ENCODE measurements at regions not wholly inside any gene's neighbourhood (a gene's known extent, or its start where the extent isn't known, plus 50 kb on each side); places are given as distances from the start of the nearest gene placed in this dataset.
A peak's percentile ranks its signal among the peaks of the same experiment; 100 is the strongest.

DNA sequence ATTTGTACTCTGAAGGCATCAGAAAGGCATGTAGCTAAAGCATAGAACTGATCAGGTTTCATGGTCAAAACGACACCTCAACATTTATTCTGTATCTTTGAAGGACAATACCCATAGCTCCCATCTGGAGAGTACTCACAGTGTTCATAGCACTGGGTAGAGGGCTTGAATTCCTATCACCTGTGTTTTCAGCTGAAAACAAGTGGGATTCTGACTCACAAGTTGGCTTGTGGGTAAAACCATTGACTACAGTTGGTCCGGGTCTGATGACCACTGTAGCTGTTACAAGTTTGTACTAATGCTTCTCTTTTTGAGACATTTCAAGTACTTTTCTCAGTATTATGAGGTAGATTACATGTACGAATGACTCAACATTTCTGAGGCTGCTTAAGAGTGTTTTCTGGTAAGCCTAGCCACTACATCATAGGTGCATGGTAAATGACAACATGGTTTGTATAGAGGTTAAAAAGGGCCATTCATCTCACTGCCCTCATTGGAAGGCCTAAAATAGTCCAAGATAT is 68.6 kb upstream of the PELI1 start:
- no peaks in the 10 kb centered on the region for H3K36me3 Mint-ChIP-seq
- no peaks in the 10 kb centered on the region for H3K9me3 Mint-ChIP-seq
- H3K27me3 Mint-ChIP-seq (ENCODE audit: low read depth): no peaks in the 10 kb centered on the region
- H3K4me1 Mint-ChIP-seq: peaks cover 41% of the 10 kb centered on the region
- DNase-seq (ENCODE audit: low spot score in 2 of 2, unreplicated experiment in 2 of 2): no peak
- TF ChIP-seq, protein P1, sequence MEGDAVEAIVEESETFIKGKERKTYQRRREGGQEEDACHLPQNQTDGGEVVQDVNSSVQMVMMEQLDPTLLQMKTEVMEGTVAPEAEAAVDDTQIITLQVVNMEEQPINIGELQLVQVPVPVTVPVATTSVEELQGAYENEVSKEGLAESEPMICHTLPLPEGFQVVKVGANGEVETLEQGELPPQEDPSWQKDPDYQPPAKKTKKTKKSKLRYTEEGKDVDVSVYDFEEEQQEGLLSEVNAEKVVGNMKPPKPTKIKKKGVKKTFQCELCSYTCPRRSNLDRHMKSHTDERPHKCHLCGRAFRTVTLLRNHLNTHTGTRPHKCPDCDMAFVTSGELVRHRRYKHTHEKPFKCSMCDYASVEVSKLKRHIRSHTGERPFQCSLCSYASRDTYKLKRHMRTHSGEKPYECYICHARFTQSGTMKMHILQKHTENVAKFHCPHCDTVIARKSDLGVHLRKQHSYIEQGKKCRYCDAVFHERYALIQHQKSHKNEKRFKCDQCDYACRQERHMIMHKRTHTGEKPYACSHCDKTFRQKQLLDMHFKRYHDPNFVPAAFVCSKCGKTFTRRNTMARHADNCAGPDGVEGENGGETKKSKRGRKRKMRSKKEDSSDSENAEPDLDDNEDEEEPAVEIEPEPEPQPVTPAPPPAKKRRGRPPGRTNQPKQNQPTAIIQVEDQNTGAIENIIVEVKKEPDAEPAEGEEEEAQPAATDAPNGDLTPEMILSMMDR (IDR thresholded peaks at IDR 0.05; ENCODE audit: unreplicated experiment): no peak
- no peak overlapping the region for H3K4me3 Mint-ChIP-seq
- no peak overlapping the region for H3K27ac Mint-ChIP-seq

DNA sequence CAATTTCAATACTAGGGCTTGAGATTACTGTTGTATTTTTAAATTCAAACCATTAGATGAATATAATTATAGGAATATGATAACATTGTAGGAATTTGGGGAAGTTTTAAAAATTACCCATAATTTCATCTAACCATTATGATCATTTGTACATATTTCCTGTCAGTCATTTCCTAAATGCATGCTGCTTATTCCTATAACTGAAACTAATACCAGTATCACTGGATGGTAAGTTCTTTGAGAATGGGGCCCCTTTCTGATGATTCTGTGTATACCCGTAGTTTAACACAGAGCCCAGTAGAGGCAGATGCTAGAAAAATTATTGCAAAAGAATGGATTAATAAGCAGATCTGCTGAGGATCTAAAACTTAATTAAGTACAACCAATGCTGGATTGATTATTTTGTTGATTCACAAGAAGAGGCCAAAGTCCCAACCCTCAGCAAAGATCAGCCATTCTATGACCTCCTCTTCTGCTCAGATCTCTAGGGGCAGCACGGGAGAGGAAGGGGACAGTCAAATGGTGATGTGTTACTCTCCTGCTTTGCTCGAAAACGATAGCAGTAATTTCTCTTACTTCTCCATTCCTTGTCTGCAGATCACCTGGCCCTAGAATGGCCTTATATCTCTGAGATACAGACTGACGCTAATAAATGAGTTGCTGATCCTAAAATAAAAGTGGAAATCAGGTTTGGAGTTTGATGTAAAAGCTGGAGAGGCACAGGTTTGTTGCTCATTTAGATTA is 69.5 kb upstream of the PELI1 start:
- Mint-ChIP-seq H3K36me3 (no peaks in the 10 kb centered on the region), H3K4me3 (no peak overlapping the region), H3K4me1 (peaks cover 41% of the 10 kb centered on the region), H3K27ac (peak overlapping the region; percentile 27), H3K9me3 (no peaks in the 10 kb centered on the region), H3K27me3 (ENCODE audit: low read depth) (no peaks in the 10 kb centered on the region)
- no peak for DNase-seq (ENCODE audit: low spot score in 2 of 2, unreplicated experiment in 2 of 2)
- TF ChIP-seq, protein P1 (IDR thresholded peaks at IDR 0.05; ENCODE audit: unreplicated experiment): no peak

DNA sequence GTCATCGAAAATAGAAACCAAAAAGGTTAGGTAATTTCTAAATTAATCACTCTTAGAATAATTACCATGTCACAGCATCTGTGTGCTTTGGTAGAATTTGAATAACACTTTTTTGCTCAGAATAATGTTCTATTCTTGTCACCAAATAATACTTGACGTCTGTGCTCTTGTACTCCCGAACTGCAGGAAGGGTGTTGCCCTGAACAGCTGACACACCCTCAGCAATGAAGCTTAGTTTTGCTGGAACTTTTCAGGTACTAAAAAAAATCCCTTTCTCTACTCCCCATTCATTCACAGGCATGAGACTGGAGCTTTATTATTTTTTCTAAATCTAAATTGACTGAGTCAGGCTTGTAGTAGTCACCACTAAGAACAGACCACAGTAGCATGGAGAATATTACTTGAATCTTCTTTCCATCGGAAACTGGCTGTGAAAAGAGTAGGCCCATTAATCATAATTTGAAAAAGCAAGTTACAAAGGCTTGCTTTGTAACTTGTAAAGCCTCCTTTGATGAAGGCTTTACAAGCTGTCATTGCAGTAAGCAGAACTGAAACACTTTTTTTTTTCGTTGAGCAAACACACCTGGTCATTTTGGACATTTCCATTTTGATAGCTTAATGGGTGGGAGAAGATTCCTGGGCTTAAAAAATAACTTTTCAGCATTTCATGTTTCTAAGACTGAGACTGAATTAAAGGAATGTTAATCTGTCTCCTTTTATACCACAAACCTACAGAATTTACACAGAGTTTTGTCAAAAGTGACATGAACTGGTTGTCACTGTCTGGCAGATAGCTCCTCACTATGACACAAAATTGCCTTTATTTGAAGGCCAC is 70.3 kb upstream of the PELI1 start:
- no peaks in the 10 kb centered on the region for H3K9me3 Mint-ChIP-seq
- no peaks in the 10 kb centered on the region for H3K27me3 Mint-ChIP-seq (ENCODE audit: low read depth)
- H3K36me3 Mint-ChIP-seq: no peaks in the 10 kb centered on the region
- TF ChIP-seq, protein P1 (IDR thresholded peaks at IDR 0.05; ENCODE audit: unreplicated experiment): no peak
- H3K27ac Mint-ChIP-seq: peak overlapping the region; percentile 87
- no peak overlapping the region for H3K4me3 Mint-ChIP-seq
- no peak for DNase-seq (ENCODE audit: low spot score in 2 of 2, unreplicated experiment in 2 of 2)
- H3K4me1 Mint-ChIP-seq: peaks cover 39% of the 10 kb centered on the region

GRCh38 chr2:64217198-64217869 is 73.1 kb upstream of the PELI1 start:
- no peaks in the 10 kb centered on the region for H3K27me3 Mint-ChIP-seq (ENCODE audit: low read depth)
- no peak overlapping the region for H3K4me3 Mint-ChIP-seq
- H3K27ac Mint-ChIP-seq: no peak overlapping the region
- H3K4me1 Mint-ChIP-seq: peaks cover 52% of the 10 kb centered on the region
- no peaks in the 10 kb centered on the region for H3K36me3 Mint-ChIP-seq
- DNase-seq (ENCODE audit: low spot score in 2 of 2, unreplicated experiment in 2 of 2): no peak
- TF ChIP-seq, protein P1 (IDR thresholded peaks at IDR 0.05; ENCODE audit: unreplicated experiment): no peak
- no peaks in the 10 kb centered on the region for H3K9me3 Mint-ChIP-seq

- no peak overlapping the region for H3K27ac Mint-ChIP-seq
- H3K4me1 Mint-ChIP-seq: peaks cover 55% of the 10 kb centered on the region
- no peaks in the 10 kb centered on the region for H3K9me3 Mint-ChIP-seq
Measured at GRCh38 chr2:64218137-64218802, 74.0 kb upstream of the PELI1 start.

More at GRCh38 chr2:64218137-64218802, 74.0 kb upstream of the PELI1 start:
- H3K4me3 Mint-ChIP-seq: no peak overlapping the region
- no peak for DNase-seq (ENCODE audit: low spot score in 2 of 2, unreplicated experiment in 2 of 2)
- no peaks in the 10 kb centered on the region for H3K27me3 Mint-ChIP-seq (ENCODE audit: low read depth)
- TF ChIP-seq, protein P1 (IDR thresholded peaks at IDR 0.05; ENCODE audit: unreplicated experiment): no peak
- no peaks in the 10 kb centered on the region for H3K36me3 Mint-ChIP-seq
